GM21529 (cell line): ENCODE measurements at regions not wholly inside any gene's neighbourhood (a gene's known extent, or its start where the extent isn't known, plus 50 kb on each side); places are given as distances from the start of the nearest gene placed in this dataset.

Experiments used
- ATAC-seq: cut with Tn5 transposase; IDR thresholded peaks from one replicate; pipeline ENCODE4 v1.9.1; 2021; ENCODE audit not compliant: unreplicated experiment

GRCh38 chr18:78542204-78542603, 437.4 kb upstream of the SALL3 start:
- no peak for ATAC-seq

- no peak for ATAC-seq
Measured at GRCh38 chr18:78543201-78543725, 436.4 kb upstream of the SALL3 start.

GRCh38 chr18:78546281-78546680, 433.3 kb upstream of the SALL3 start:
- no peak for ATAC-seq

DNA sequence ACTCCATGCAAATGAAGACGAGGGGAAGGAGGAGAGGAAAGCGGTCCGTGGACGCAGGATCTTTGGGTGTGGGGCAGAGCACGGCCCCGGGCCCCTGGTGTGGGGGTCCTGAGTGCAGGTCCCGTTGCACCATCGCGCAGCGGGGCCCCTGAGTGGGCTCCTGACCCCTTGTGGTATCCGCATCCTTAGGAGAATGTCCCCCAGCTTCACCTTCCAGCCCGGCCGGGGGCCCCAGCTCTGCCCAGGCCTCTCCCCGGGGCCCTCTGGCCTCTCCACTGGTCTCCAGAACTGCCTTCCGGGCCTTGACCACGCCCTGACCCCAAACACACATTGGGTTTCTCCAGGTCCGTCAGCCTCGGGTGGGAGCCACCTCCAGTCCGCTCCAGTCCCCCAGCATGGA, 431.8 kb upstream of the SALL3 start:
- ATAC-seq = no peak

DNA sequence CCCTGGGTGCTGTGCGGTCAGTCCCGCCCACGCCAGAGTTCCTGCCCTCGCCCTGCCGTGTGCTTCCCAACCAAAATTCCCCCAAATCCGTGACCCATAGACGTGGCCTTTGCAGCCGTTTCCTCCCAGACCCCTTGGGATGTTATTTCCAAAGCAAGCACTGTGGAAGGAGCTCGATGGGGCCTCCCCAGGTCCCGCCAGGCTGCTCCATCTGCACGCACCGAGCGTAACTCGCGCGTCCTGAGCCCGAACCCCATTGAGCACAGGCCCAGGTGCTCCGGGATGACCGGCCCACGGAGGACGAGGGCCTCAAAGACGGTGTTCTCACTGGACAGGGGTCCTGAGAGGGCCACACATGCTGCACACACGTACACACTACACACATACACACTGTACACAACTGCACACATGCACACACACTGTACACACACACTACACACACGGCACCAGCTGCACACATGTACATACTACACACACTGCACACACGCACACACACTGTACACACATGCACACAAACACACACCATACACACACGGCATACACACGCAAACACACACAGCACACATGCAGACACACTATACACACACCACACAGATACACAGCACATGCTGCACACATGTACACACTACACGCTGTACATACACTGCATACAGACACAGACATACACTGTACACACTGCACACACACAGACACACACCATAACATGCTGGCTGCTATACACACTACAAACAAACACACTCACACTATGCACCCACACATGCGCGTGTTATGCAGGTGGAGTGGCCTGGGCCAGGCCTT, 431.2 kb upstream of the SALL3 start:
- ATAC-seq = no peak

DNA sequence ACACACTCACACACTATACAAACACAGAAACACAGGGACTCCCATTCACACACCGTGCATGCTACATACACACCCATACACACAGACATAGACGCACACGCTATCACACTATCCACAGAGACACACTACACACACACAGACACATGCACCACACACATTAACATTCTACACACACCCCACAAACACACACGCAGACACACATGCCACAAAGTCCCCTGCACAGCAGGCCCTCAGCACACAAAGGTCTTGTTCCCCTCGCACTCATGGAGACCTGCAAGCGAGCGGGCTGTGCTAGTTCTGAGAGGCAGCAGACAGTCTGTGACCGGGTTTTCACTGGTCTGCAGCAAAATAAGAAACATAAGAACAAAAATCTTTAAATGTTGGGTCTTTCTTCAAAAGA, 429.6 kb upstream of the SALL3 start:
- ATAC-seq = no peak

- no peak for ATAC-seq
Measured at GRCh38 chr18:78554944-78555608, 424.5 kb upstream of the SALL3 start.

GRCh38 chr18:78557371-78557770, 422.2 kb upstream of the SALL3 start:
- ATAC-seq = no peak

- no peak for ATAC-seq
Measured at GRCh38 chr18:78558101-78558810, 421.4 kb upstream of the SALL3 start.

DNA sequence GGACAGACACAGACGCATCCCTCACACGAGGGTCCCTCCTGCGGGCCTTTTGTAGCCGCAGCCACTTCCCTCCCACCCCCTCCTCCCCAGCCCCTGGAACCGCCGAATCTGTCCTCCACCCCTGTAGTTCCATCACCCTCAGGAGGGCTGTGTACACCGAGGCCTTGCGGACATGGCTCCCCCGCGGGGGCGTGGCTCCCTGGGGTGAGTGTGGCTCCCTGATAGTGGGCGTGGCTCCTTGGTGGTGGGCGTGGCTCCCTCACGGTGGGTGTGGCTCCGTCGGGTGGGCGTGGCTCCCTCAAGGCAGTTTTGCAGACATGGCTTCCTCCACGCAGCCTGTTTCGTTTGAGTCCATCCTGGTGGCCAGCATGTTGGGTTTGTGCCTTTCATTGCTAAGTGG, 420.7 kb upstream of the SALL3 start:
- ATAC-seq = no peak

GRCh38 chr18:78559584-78559983, 420.0 kb upstream of the SALL3 start:
- no peak for ATAC-seq

- ATAC-seq = no peak
Measured at GRCh38 chr18:78561757-78562510, 417.7 kb upstream of the SALL3 start.

GRCh38 chr18:78562531-78562961, 417.1 kb upstream of the SALL3 start:
- no peak for ATAC-seq

DNA sequence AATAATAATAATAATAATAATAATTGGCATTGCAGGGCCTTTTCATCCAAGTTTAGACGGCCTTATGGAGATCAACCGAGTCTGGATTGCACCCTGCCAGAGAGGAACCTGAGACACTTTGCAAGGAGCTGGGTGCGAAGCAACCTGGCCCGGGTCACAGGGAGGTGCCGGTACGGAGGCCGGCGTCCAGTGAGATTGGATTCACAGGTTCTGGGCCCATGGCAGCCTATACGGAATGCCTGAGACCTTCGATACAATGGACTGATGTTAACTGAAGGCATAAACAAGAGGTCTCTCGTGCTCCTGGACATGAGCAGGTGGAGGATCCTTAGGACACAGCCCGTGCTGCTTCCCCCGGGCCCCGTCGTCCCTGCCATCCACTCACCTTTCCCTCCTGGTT, 416.5 kb upstream of the SALL3 start:
- no peak for ATAC-seq

DNA sequence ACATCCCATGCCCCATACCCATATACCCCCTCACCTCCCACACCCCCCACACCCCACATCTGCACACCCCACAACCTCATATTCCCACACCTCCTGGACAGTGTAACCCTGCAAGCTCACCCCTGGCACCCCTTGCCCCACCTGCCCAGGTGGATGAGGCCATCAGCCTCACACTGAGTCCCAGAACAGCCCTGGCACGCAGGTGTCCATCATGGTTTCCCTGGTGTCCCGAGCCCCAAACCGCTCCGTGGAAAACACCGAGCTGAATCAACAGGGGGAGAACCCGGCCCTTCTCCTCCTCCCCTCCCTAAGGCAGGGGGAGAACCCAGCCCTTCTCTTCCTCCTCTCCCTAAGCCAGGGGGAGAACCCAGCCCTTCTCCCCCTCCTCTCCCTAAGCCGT, 415.6 kb upstream of the SALL3 start:
- no peak for ATAC-seq

DNA sequence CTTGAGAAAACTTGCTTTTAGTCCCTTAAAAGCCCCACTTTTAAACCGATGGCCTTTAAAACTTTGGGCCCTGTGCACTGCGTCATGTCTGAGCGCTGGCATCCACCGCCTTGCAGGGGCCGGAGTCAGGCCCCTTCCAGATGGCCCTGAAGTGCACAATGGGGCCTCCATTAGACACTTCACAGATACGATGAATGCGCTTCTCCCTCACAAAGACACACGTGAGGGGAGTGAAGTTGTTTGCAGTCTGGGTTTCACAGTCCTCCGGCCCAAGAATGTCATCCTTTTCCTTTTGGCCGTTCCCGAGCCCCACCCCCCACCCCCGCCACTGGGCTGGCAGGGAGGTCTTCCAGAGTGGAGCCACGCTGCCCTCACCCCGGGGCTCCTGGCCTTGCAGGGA, 415.1 kb upstream of the SALL3 start:
- no peak for ATAC-seq

DNA sequence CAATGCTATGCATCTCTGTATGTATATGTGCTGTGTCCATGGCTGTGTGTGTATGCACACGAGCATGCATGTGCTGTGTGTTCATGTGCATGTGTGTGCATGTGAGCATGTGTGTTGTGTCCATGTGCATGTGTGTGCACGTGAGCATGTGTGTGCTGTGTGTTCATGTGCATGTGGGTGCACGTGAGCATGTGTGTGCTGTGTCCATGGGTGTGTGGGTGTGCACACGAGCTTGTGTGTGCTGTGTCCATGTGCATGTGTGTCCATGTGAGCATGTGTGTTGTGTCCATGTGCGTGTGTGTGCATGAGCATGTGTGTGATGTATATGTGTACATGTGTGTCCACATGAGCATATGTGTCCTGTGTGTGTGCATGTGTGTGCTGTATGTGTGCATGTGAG, 414.4 kb upstream of the SALL3 start:
- ATAC-seq = no peak

GRCh38 chr18:78566065-78566464, 413.6 kb upstream of the SALL3 start:
- no peak for ATAC-seq

DNA sequence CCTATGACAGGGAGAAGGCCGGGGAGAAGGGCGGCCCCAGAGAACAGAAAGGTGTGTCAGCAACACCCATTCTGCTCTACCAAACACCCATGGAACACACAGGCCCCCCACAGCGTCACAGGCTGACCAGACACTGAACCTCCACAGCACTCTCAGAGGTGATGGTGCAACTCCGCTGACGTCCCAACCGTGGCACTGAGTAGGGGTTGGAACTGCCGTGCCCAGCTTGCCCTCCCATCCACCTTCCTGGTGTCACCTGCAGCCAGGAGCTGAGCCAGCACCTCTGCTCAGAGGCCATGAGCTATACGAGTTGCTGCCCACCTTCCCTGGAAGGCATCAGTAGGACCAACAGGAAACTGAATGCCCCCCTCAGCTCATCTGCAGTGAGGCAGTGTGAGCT, 412.9 kb upstream of the SALL3 start:
- ATAC-seq = no peak

- ATAC-seq = no peak
Measured at GRCh38 chr18:78571063-78571785, 408.4 kb upstream of the SALL3 start.
